Retinal pigment epithelial cell (primary cell): ENCODE measurements at regions not wholly inside any gene's neighbourhood (a gene's known extent, or its start where the extent isn't known, plus 50 kb on each side); places are given as distances from the start of the nearest gene placed in this dataset.

Experiments
- DNase-seq: peaks from one replicate; pipeline ENCODE4 v3.0.0-alpha.2; 2010; ENCODE audit warnings: low read depth
- H3K4me3 ChIP-seq: 2 replicates; pipeline ENCODE4 v1.5.1; 2011; ENCODE audit warnings: mild to moderate bottlenecking, low read length, control low read depth, moderate library complexity
- CTCF ChIP-seq: conservative IDR thresholded peaks from 2 replicates; pipeline ENCODE4 v1.5.1; 2011; ENCODE audit warnings: low read depth, low read length, control low read depth, inconsistent platforms

- H3K4me3 ChIP-seq, result no peak overlapping the region
- DNase-seq, result no peak
- TF ChIP-seq CTCF, result no peak
Measured at GRCh38 chr2:105578166-105578565, 166.5 kb upstream of the NCK2 start.

GRCh38 chr2:105577762-105578161 lies 166.9 kb upstream of the NCK2 start:
- H3K4me3 ChIP-seq, result no peak overlapping the region
- TF ChIP-seq CTCF, result no peak
- DNase-seq, result no peak

GRCh38 chr2:105576440-105577241 lies 168.1 kb upstream of the NCK2 start:
- peak; percentile 66 for TF ChIP-seq CTCF
- H3K4me3 ChIP-seq, result no peak overlapping the region
- no peak for DNase-seq

- no peak for DNase-seq
- TF ChIP-seq CTCF, result no peak
- no peak overlapping the region for H3K4me3 ChIP-seq
Measured at GRCh38 chr2:105576050-105576439, 168.7 kb upstream of the NCK2 start.

GRCh38 chr2:105575499-105576025 lies 169.2 kb upstream of the NCK2 start:
- no peak overlapping the region for H3K4me3 ChIP-seq
- no peak for TF ChIP-seq CTCF
- DNase-seq, result no peak

GRCh38 chr2:105574796-105575344 lies 169.8 kb upstream of the NCK2 start:
- TF ChIP-seq CTCF, result no peak
- DNase-seq, result no peak
- no peak overlapping the region for H3K4me3 ChIP-seq

- H3K4me3 ChIP-seq, result no peak overlapping the region
- no peak for TF ChIP-seq CTCF
- no peak for DNase-seq
Measured at GRCh38 chr2:105573910-105574655, 170.6 kb upstream of the NCK2 start.
